ENCODE measurements at regions not wholly inside any gene's neighbourhood (a gene's known extent, or its start where the extent isn't known, plus 50 kb on each side); places are given as distances from the start of the nearest gene placed in this dataset.
"Not testable (repeated sequence)": the region's sequence is repeated elsewhere in the genome, so short reads cannot be mapped to it uniquely, and the experiment has no call there.

DNA sequence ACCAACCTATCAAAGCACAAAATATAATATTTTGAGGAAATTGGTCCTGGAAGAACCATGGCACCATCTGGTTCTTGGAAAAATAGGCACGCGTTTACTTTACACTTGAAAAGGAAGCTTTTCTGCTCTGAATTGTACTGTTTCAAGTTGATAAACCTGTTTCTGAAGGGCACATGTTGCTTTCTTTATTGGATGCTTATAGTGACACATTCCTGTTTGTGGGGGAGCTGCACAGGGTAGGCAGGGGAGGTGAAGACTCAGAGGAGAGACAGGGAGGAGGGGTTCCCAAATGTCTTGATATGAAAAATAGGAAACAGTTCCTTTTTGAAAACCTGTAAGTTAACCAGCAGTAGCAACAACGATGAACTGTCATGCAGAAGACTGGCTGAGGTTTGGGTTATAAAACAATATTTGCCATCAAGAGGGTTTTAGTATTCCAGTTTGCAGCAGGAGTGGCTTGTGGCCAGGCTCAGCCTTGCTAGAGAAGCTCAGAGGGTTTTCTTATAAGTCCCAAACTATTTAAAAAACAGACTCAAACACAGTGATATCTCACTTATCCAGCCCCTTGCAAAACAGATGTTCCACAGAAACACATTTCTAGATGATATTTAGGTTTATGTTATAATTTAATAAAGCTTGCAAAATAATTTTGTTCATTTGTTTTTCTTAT is 127.0 kb upstream of the MROH9 start:
- TF ChIP-seq, protein P1, sequence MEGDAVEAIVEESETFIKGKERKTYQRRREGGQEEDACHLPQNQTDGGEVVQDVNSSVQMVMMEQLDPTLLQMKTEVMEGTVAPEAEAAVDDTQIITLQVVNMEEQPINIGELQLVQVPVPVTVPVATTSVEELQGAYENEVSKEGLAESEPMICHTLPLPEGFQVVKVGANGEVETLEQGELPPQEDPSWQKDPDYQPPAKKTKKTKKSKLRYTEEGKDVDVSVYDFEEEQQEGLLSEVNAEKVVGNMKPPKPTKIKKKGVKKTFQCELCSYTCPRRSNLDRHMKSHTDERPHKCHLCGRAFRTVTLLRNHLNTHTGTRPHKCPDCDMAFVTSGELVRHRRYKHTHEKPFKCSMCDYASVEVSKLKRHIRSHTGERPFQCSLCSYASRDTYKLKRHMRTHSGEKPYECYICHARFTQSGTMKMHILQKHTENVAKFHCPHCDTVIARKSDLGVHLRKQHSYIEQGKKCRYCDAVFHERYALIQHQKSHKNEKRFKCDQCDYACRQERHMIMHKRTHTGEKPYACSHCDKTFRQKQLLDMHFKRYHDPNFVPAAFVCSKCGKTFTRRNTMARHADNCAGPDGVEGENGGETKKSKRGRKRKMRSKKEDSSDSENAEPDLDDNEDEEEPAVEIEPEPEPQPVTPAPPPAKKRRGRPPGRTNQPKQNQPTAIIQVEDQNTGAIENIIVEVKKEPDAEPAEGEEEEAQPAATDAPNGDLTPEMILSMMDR (IDR thresholded peaks at IDR 0.05; ENCODE audit: control extremely low read depth, extremely low read depth) = no peak
- Histone ChIP-seq H3K36me3 (ENCODE audit: control insufficient read depth in 4 of 4, insufficient read depth in 4 of 4, low read length in 4 of 4) (no peaks in the 10 kb centered on the region), H3K27ac (ENCODE audit: low read depth in 1 of 2, low read length in 1 of 2) (no peak overlapping the region), H3K4me1 (ENCODE audit: control insufficient read depth in 5 of 5, insufficient read depth in 5 of 5, low read length in 5 of 5) (peaks cover 0 to 20% (median 8%) of the 10 kb centered on the region in 5 donors), H3K9me3 (ENCODE audit: control insufficient read depth in 4 of 4, insufficient read depth in 3 of 4, low read length in 3 of 4) (peaks cover 0 to 3% (median 0%) of the 10 kb centered on the region in 4 donors), H3K4me3 (no peak overlapping the region), H3K27me3 (ENCODE audit: control insufficient read depth in 3 of 3, insufficient read depth in 3 of 3, low read length in 2 of 3) (no peaks in the 10 kb centered on the region), H3K9ac (ENCODE audit: insufficient read depth in 1 of 2, low read length in 2 of 2) (no peak overlapping the region)
- ATAC-seq (ENCODE audit: insufficient read depth, low FRiP score) = no peak
- DNase-seq = peak; percentile 31 to 78 (median 61)
- WGBS, 2 donors = 60 to 76% methylated on average over 3 of the region's 3 CpGs

- H3K27ac ChIP-seq (ENCODE audit: low read depth in 1 of 2, low read length in 1 of 2); H3K27me3 ChIP-seq (ENCODE audit: control insufficient read depth in 3 of 3, insufficient read depth in 3 of 3, low read length in 2 of 3); ATAC-seq (ENCODE audit: insufficient read depth, low FRiP score); H3K36me3 ChIP-seq (ENCODE audit: control insufficient read depth in 4 of 4, insufficient read depth in 4 of 4, low read length in 4 of 4); H3K9me3 ChIP-seq (ENCODE audit: control insufficient read depth in 4 of 4, insufficient read depth in 3 of 4, low read length in 3 of 4); H3K9ac ChIP-seq (ENCODE audit: insufficient read depth in 1 of 2, low read length in 2 of 2); H3K4me3 ChIP-seq; DNase-seq: not testable (repeated sequence)
- peaks cover 0 to 12% (median 5%) of the 10 kb centered on the region in 5 donors for H3K4me1 ChIP-seq (ENCODE audit: control insufficient read depth in 5 of 5, insufficient read depth in 5 of 5, low read length in 5 of 5)
- WGBS, 2 donors = 67 to 78% methylated on average over 7 of the region's 7 CpGs
Measured at GRCh38 chr1:170811013-170811412, 124.3 kb upstream of the MROH9 start.

- DNase-seq (no peak), ATAC-seq (ENCODE audit: insufficient read depth, low FRiP score) (no peak)
- no peak overlapping the region for H3K27ac ChIP-seq (ENCODE audit: low read depth in 1 of 2, low read length in 1 of 2)
- no peaks in the 10 kb centered on the region for H3K27me3 ChIP-seq (ENCODE audit: control insufficient read depth in 3 of 3, insufficient read depth in 3 of 3, low read length in 2 of 3)
- no peak overlapping the region for H3K4me3 ChIP-seq
- H3K4me1 ChIP-seq (ENCODE audit: control insufficient read depth in 5 of 5, insufficient read depth in 5 of 5, low read length in 5 of 5) = no peaks in the 10 kb centered on the region
- TF ChIP-seq, protein P1 (IDR thresholded peaks at IDR 0.05; ENCODE audit: control extremely low read depth, extremely low read depth) = no peak
- H3K9me3 ChIP-seq (ENCODE audit: control insufficient read depth in 4 of 4, insufficient read depth in 3 of 4, low read length in 3 of 4) = no peaks in the 10 kb centered on the region
- 85 to 94% methylated on average over 2 of the region's 2 CpGs for WGBS, 2 donors
- H3K9ac ChIP-seq (ENCODE audit: insufficient read depth in 1 of 2, low read length in 2 of 2) = no peak overlapping the region
- H3K36me3 ChIP-seq (ENCODE audit: control insufficient read depth in 4 of 4, insufficient read depth in 4 of 4, low read length in 4 of 4) = no peaks in the 10 kb centered on the region
Measured at GRCh38 chr1:170819781-170820180, 115.6 kb upstream of the MROH9 start.

- H3K9me3 ChIP-seq (ENCODE audit: control insufficient read depth in 4 of 4, insufficient read depth in 3 of 4, low read length in 3 of 4) = no peaks in the 10 kb centered on the region
- H3K27ac ChIP-seq (ENCODE audit: low read depth in 1 of 2, low read length in 1 of 2) = no peak overlapping the region
- no peaks in the 10 kb centered on the region for H3K4me1 ChIP-seq (ENCODE audit: control insufficient read depth in 5 of 5, insufficient read depth in 5 of 5, low read length in 5 of 5)
- DNase-seq = no peak
- H3K4me3 ChIP-seq = no peak overlapping the region
- no peak overlapping the region for H3K9ac ChIP-seq (ENCODE audit: insufficient read depth in 1 of 2, low read length in 2 of 2)
- no peaks in the 10 kb centered on the region for H3K27me3 ChIP-seq (ENCODE audit: control insufficient read depth in 3 of 3, insufficient read depth in 3 of 3, low read length in 2 of 3)
- 81 to 85% methylated on average over 2 of the region's 2 CpGs for WGBS, 2 donors
- no peaks in the 10 kb centered on the region for H3K36me3 ChIP-seq (ENCODE audit: control insufficient read depth in 4 of 4, insufficient read depth in 4 of 4, low read length in 4 of 4)
- no peak for ATAC-seq (ENCODE audit: insufficient read depth, low FRiP score)
- TF ChIP-seq, protein P1 (IDR thresholded peaks at IDR 0.05; ENCODE audit: control extremely low read depth, extremely low read depth) = no peak
Measured at GRCh38 chr1:170823120-170823519, 112.2 kb upstream of the MROH9 start.
